LNCAP (cell line): ENCODE measurements at regions not wholly inside any gene's neighbourhood (a gene's known extent, or its start where the extent isn't known, plus 50 kb on each side); places are given as distances from the start of the nearest gene placed in this dataset.

Experiments
- TF ChIP-seq, protein P1 (sequence below): fragments of 450-650 bp; IDR thresholded peaks from 2 replicates; pipeline ENCODE4 v1.5.1; 2017; ENCODE audit warnings: mild to moderate bottlenecking

DNA sequence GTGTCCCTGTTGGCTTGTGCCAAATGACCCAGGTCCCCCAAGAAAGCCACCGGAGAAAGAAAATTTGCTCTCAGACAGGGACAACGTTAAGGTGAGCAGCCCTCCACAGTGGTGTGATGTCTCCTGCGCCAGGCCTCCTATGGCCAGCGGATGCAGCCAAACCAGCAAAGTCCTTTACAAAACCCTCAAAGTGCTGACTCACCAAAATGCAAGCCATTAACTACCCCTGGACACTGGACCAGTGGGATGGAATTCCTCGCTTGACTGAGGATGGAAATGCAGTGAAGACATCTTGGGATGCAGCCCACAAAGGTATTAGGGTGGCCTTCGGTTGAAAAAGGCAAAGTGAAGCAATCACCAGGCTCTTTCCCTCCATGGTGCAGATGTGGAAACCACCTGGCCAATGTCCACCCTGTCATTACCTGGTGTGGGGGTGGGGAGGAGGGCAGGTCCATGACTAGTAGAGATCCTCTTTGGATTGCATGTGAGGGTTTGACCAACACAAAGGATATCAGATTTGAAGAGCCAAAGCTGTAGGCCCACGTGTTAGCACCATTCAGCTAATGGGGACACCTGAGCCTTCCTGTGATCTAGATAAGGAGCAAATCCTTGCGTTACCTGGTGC, 127.4 kb upstream of the SLC6A11 start:
- TF ChIP-seq, protein P1, sequence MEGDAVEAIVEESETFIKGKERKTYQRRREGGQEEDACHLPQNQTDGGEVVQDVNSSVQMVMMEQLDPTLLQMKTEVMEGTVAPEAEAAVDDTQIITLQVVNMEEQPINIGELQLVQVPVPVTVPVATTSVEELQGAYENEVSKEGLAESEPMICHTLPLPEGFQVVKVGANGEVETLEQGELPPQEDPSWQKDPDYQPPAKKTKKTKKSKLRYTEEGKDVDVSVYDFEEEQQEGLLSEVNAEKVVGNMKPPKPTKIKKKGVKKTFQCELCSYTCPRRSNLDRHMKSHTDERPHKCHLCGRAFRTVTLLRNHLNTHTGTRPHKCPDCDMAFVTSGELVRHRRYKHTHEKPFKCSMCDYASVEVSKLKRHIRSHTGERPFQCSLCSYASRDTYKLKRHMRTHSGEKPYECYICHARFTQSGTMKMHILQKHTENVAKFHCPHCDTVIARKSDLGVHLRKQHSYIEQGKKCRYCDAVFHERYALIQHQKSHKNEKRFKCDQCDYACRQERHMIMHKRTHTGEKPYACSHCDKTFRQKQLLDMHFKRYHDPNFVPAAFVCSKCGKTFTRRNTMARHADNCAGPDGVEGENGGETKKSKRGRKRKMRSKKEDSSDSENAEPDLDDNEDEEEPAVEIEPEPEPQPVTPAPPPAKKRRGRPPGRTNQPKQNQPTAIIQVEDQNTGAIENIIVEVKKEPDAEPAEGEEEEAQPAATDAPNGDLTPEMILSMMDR: no peak

DNA sequence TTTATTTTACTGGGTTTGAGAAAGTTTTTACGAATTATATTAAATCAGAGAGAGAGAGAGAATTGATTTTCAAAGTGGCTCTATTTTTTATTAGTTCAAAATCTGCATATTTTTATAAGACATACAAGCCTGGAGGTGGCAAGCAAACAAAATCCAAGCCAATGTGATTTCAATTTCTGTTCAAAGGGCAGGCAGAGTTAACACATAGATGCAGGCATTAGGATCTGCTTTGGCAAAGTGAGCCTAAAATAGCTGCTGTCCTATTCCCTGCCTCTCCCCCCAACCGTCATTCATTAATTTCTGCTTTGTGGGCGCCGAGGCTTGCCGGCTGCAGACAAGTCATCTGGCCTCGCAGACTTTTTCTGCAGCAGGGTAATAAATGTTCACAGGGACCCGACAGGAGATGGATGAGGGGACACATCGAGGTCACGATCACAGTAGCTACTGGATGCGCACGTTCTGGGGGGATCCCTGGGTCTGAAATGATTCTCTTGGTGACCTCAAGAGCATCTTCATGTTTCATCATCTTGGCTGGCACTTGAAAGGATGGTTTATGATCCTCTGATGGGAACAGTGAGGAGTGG, 123.9 kb upstream of the SLC6A11 start:
- TF ChIP-seq, protein P1: no peak

- TF ChIP-seq, protein P1: no peak
Observed at GRCh38 chr3:10693457-10693856, 122.6 kb upstream of the SLC6A11 start.

DNA sequence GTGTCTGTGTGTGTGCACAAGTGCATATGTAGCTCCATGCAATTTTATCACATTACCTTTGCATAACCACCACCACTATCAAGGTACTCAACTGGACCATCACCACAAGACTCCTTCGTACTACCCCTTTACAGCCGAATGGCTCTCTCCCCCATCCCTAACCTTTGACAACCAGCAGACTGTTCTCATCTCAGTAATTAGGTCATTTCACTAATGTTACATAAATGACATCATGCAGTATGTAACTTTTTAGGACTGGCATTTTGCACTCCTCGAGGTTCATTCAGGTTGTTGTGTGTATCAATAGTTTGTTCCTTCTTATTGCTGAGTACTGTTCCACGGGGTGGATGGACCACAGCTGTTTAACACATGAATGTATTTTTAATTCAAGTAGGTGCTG, 121.8 kb upstream of the SLC6A11 start:
- TF ChIP-seq, protein P1: no peak

- TF ChIP-seq, protein P1: no peak
Observed at GRCh38 chr3:10695595-10696285, 120.3 kb upstream of the SLC6A11 start.

DNA sequence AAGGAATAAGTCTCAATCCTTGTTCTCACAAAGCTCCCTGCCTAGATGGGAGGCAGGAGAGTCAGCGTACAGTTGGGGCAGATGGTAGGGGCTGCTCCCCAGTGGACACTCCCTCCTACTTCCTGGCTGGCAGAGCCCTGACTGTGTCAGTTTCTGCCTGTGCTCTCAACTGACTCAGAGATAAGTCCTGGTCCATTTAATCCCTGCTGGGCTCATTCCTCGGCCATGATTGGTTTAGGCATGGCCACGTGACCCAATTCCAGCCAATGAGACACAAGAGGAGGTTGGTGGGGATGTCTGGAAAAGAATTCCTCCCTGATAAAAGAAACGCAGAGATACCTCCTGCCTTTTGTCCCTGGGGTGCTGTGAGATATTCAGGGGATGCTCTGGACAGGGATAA, 118.1 kb upstream of the SLC6A11 start:
- TF ChIP-seq, protein P1: no peak

- TF ChIP-seq, protein P1: no peak
Observed at GRCh38 chr3:10700821-10701220, 115.2 kb upstream of the SLC6A11 start.
